ENCODE measurements at regions not wholly inside any gene's neighbourhood (a gene's known extent, or its start where the extent isn't known, plus 50 kb on each side); places are given as distances from the start of the nearest gene placed in this dataset.

GRCh38 chr12:65585648-65586602, 238.4 kb upstream of the HMGA2 start:
- DNase-seq (ENCODE audit: low read depth in 1 of 2, low spot score in 1 of 2), result no peak
- no peak for TF ChIP-seq GABPA (IDR thresholded peaks at IDR 0.05; ENCODE audit: low read depth)
- TF ChIP-seq REST (IDR thresholded peaks at IDR 0.05; ENCODE audit: insufficient replicate concordance, low read depth), result no peak
- no peak for TF ChIP-seq SPI1 (IDR thresholded peaks at IDR 0.05; ENCODE audit: borderline replicate concordance, low read depth)
- TF ChIP-seq, protein P1, sequence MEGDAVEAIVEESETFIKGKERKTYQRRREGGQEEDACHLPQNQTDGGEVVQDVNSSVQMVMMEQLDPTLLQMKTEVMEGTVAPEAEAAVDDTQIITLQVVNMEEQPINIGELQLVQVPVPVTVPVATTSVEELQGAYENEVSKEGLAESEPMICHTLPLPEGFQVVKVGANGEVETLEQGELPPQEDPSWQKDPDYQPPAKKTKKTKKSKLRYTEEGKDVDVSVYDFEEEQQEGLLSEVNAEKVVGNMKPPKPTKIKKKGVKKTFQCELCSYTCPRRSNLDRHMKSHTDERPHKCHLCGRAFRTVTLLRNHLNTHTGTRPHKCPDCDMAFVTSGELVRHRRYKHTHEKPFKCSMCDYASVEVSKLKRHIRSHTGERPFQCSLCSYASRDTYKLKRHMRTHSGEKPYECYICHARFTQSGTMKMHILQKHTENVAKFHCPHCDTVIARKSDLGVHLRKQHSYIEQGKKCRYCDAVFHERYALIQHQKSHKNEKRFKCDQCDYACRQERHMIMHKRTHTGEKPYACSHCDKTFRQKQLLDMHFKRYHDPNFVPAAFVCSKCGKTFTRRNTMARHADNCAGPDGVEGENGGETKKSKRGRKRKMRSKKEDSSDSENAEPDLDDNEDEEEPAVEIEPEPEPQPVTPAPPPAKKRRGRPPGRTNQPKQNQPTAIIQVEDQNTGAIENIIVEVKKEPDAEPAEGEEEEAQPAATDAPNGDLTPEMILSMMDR (IDR thresholded peaks at IDR 0.05; ENCODE audit: insufficient read depth, low read length), result no peak
- TF ChIP-seq POLR2AphosphoS5 (IDR thresholded peaks at IDR 0.05; ENCODE audit: low read depth), result no peak
- no peaks in the 10 kb centered on the region for H3K27me3 ChIP-seq (ENCODE audit: insufficient read depth, poor library complexity, severe bottlenecking)
- H3K27ac ChIP-seq (replicated peaks), result no peak overlapping the region
- no peak overlapping the region for H3K4me3 ChIP-seq (replicated peaks; ENCODE audit: insufficient read depth, low read length)

DNA sequence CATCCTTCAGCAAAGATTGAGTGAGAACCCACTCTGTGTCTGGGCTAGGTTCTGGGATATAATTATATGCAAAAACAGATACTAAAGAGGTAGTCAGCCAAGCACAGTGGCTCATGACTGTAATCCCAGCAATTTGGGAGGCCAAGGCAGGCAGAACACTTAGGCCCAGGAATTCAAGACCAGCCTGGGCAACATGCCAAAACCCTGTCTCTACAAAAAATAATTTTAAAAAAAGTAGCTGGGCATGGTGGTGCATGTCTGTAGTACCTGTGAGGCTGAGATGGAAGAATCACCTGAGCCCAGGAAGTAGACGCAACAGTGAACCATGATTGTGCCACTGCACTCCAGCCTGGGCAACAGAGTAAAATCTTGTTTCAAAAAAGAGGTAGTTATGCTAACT, 237.5 kb upstream of the HMGA2 start:
- H3K4me3 ChIP-seq (replicated peaks; ENCODE audit: insufficient read depth, low read length), result no peak overlapping the region
- DNase-seq (ENCODE audit: low read depth in 1 of 2, low spot score in 1 of 2), result no peak
- TF ChIP-seq, protein P1 (IDR thresholded peaks at IDR 0.05; ENCODE audit: insufficient read depth, low read length), result no peak
- TF ChIP-seq GABPA (IDR thresholded peaks at IDR 0.05; ENCODE audit: low read depth) (no peak), REST (IDR thresholded peaks at IDR 0.05; ENCODE audit: insufficient replicate concordance, low read depth) (no peak), SPI1 (IDR thresholded peaks at IDR 0.05; ENCODE audit: borderline replicate concordance, low read depth) (no peak)
- no peak overlapping the region for H3K27ac ChIP-seq (replicated peaks)
- no peaks in the 10 kb centered on the region for H3K27me3 ChIP-seq (ENCODE audit: insufficient read depth, poor library complexity, severe bottlenecking)

- Histone ChIP-seq H3K27me3 (ENCODE audit: insufficient read depth, poor library complexity, severe bottlenecking) (peaks cover 7% of the 10 kb centered on the region), H3K4me3 (replicated peaks; ENCODE audit: insufficient read depth, low read length) (no peak overlapping the region), H3K27ac (replicated peaks) (no peak overlapping the region)
- TF ChIP-seq GABPA (IDR thresholded peaks at IDR 0.05; ENCODE audit: low read depth), result no peak
- TF ChIP-seq POLR2AphosphoS5 (IDR thresholded peaks at IDR 0.05; ENCODE audit: low read depth), result no peak
- no peak for TF ChIP-seq REST (IDR thresholded peaks at IDR 0.05; ENCODE audit: insufficient replicate concordance, low read depth)
- no peak for TF ChIP-seq SPI1 (IDR thresholded peaks at IDR 0.05; ENCODE audit: borderline replicate concordance, low read depth)
- TF ChIP-seq, protein P1 (IDR thresholded peaks at IDR 0.05; ENCODE audit: insufficient read depth, low read length), result no peak
- DNase-seq (ENCODE audit: low read depth in 1 of 2, low spot score in 1 of 2), result no peak
Observed at GRCh38 chr12:65590318-65590717, 234.0 kb upstream of the HMGA2 start.

Measured in HL-60 (cell line).